Adrenal gland (tissue), 9 donors: ENCODE measurements at regions not wholly inside any gene's neighbourhood (a gene's known extent, or its start where the extent isn't known, plus 50 kb on each side); places are given as distances from the start of the nearest gene placed in this dataset.

ENCODE experiments used
- DNase-seq, 7 donors: peaks; one replicate each; pipeline ENCODE4 v3.0.0-alpha.2; 2019 to 2020
- H3K27ac ChIP-seq, 5 donors: fragments of 200-600 bp; sonication (generic) in 4 of 5; 1 replicate in 3 of 5; 2 replicates in 2 of 5; pipeline versions ENCODE4 v1.5.1 to v1.8.0; 2016 to 2020; ENCODE audit warnings: mild to moderate bottlenecking in 1 of 5
- H3K27me3 ChIP-seq: fragments of 200-600 bp; 2 replicates; pipeline ENCODE4 v1.8.0; 2021
- H3K36me3 ChIP-seq, 2 donors: fragments of 200-600 bp; replicated peaks in 1 of 2; 1 replicate in 1 of 2; 2 replicates in 1 of 2; pipeline versions ENCODE4 v1.5.1 to v1.8.0; 2018 to 2022
- H3K4me1 ChIP-seq, 2 donors: fragments of 200-600 bp; replicated peaks in 1 of 2; 1 replicate in 1 of 2; 2 replicates in 1 of 2; pipeline versions ENCODE4 v1.5.1 to v1.8.0; 2018 to 2021
- H3K4me3 ChIP-seq, 4 donors: fragments of 200-600 bp; sonication (generic) in 3 of 4; one replicate each; pipeline ENCODE4 v1.5.1; 2016 to 2018
- H3K9me3 ChIP-seq, 3 donors: fragments of 200-600 bp; sonication (generic) in 1 of 3; replicated peaks in 1 of 3; 1 replicate in 2 of 3; 2 replicates in 1 of 3; pipeline versions ENCODE4 v1.5.1 to v1.8.0; 2016 to 2021
- POLR2A ChIP-seq, 2 donors: fragments of 450-650 bp; IDR thresholded peaks; one replicate each; pipeline ENCODE4 v1.6.1; 2017; ENCODE audit warnings: antibody characterized with exemption in 2 of 2, mild to moderate bottlenecking in 2 of 2, moderate library complexity in 1 of 2
- WGBS, 4 donors: extraction: QIAGEN DNeasy Blood & Tissue Kit in 2 of 4; methylation state at CpG; one replicate each; pipeline versions ENCODE4 v1.1.5 to v1.1.7; 2013 to 2017; 5-methylcytosine and 5-hydroxymethylcytosine counted together
- intact Hi-C, 2 donors: fragments of 100-400 bp; cut with DNase I; formaldehyde crosslinking; loops; one replicate each; pipeline versions ENCODE4 v1.14.1 to v1.15.0; 2022 to 2023
- TF ChIP-seq, protein P1 (sequence below), 6 experiments: fragments of 450-650 bp in 4 of 6; fragments of 200-600 bp in 2 of 6; sonication (generic) in 1 of 6; IDR thresholded peaks; 1 replicate in 5 of 6; 2 replicates in 1 of 6; pipeline versions ENCODE4 v1.5.1 to v1.8.0; 2016 to 2021; ENCODE audit warnings: antibody characterized with exemption in 6 of 6, mild to moderate bottlenecking in 2 of 6, moderate library complexity in 1 of 6
- donor health status: healthy with polysubstance abuse.
- donor health status: Bipolar disorder and iron deficiency.
- donor health status: DM: yes; HTN: yes; CAD: no.
- donor health status: DM: no; HTN: no; CAD: no.
- donor health status: DM: no; HTN: no; CAD: no.

DNA sequence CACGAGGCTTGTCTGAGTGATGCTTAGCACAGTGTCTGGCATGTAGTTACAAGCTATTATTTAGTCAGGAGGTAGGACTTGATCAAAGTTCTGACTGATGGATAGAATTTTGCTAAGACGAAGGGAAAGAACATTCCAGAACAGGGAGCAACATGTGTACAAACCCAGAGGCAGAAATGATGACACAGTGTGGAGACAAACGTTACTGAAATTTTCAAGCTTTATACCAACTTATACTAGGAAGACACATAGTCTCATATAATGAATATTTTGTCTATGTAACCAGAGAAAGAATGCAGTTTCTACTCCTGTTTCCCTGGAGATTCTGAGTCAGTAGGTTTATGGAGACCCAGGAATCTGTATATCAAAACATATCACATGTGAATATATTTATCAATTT is 123.4 kb downstream of the FAM124B start:
- WGBS, 4 donors: 71 to 82% (median 78%) methylated on average over 3 of the region's 3 CpGs
- Histone ChIP-seq H3K9me3 (no peaks in the 10 kb centered on the region), H3K27me3 (no peaks in the 10 kb centered on the region), H3K4me3 (no peak overlapping the region), H3K4me1 (no peaks in the 10 kb centered on the region), H3K27ac (no peak overlapping the region), H3K36me3 (no peaks in the 10 kb centered on the region)
- intact Hi-C loops: no loop called here
- TF ChIP-seq POLR2A (IDR thresholded peaks at IDR 0.05): no peak
- TF ChIP-seq, protein P1, sequence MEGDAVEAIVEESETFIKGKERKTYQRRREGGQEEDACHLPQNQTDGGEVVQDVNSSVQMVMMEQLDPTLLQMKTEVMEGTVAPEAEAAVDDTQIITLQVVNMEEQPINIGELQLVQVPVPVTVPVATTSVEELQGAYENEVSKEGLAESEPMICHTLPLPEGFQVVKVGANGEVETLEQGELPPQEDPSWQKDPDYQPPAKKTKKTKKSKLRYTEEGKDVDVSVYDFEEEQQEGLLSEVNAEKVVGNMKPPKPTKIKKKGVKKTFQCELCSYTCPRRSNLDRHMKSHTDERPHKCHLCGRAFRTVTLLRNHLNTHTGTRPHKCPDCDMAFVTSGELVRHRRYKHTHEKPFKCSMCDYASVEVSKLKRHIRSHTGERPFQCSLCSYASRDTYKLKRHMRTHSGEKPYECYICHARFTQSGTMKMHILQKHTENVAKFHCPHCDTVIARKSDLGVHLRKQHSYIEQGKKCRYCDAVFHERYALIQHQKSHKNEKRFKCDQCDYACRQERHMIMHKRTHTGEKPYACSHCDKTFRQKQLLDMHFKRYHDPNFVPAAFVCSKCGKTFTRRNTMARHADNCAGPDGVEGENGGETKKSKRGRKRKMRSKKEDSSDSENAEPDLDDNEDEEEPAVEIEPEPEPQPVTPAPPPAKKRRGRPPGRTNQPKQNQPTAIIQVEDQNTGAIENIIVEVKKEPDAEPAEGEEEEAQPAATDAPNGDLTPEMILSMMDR (IDR thresholded peaks at IDR 0.05): no peak
- no peak for DNase-seq

DNA sequence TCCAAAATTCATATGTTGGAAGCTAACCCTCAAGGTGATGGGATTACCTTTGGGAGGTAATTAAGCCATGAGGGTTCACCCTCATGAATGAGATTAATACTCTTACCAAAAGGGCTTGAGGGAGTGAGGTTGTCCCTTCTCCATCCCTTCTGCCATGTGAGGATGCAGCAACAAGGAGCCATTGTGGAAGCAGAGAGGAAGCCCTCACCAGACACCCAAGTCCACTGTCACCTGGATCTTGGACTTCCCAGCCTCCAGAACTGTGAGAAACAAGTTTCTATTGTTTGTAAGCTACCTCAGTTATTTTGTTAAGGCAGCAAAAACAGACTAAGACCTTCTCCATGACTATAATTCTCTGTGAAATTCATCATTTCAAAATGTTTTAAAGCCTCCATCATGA is 125.7 kb downstream of the FAM124B start:
- Histone ChIP-seq H3K27ac (no peak overlapping the region), H3K36me3 (no peaks in the 10 kb centered on the region), H3K4me3 (no peak overlapping the region), H3K9me3 (no peaks in the 10 kb centered on the region), H3K4me1 (no peaks in the 10 kb centered on the region), H3K27me3 (no peaks in the 10 kb centered on the region)
- DNase-seq: no peak
- TF ChIP-seq POLR2A (IDR thresholded peaks at IDR 0.05): no peak
- TF ChIP-seq, protein P1 (IDR thresholded peaks at IDR 0.05): no peak
- intact Hi-C loops: no loop called here

DNA sequence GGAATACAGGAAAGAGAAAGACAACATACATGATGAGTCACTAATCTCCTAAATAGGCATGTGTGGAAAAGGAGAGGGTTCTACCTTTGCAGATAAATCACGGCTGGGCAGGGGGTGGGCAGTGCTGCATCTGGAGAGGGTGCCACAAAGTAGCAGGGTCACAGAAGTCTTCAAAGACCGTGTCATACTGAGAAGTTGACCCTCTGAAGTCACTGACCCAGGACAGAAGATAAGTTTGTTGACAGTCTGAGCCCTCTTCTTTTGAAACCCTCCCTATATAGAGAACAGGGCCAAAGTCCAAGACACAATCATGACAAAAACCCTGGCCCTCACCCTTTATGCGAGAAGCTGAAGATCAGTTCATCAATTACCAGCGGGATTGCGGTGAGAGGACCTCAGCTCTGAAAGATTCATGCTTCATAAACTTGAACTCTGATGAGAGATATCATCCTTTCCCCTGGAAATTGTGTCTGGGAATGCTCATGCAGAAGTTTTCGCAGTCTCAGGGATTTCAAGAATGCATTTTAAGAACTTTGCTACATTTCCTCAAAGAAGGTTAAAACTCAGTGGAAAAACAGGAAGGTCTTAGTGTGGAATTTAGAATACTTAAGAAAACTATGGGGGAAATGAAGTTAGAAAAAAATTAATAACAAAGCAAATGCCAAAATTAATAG is 129.5 kb downstream of the FAM124B start:
- Histone ChIP-seq H3K9me3 (no peaks in the 10 kb centered on the region), H3K4me3 (no peak overlapping the region), H3K27ac (no peak overlapping the region), H3K36me3 (no peaks in the 10 kb centered on the region), H3K27me3 (no peaks in the 10 kb centered on the region), H3K4me1 (no peaks in the 10 kb centered on the region)
- DNase-seq: no peak
- intact Hi-C loops: no loop called here
- WGBS, 4 donors: 50 to 76% (median 61%) methylated on average over 6 of the region's 6 CpGs
- TF ChIP-seq, protein P1 (IDR thresholded peaks at IDR 0.05): no peak
- TF ChIP-seq POLR2A (IDR thresholded peaks at IDR 0.05): no peak

DNA sequence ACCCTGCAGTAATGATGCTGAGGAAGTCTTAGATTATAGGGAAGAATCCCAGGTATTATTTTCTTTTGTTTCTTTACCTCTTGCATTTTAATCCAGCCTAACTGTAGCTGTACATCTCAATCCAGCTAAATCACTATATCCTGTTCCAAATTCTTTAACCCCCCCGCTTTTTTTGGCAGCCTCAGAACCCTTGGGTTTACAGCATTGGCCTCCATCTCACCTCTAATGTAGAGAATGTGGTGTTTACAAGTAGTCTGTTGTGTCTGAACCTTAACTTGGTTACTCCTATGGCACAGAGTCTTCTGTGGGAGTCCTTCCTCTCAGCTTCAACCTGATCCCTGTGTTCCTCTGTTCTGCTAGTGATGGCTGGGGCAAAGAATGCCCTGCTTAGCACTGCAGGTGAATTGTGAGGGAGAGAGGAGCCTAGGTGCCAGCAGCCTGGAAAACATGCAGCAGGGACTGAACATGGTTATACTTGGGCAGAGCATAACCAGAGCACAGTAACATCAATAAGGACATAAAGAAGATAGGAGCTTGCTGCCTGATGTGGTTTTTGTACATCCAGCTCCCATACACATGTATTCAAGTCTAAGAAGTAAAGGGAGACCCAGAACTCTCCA is 130.2 kb downstream of the FAM124B start:
- no peak overlapping the region for H3K4me3 ChIP-seq
- no peaks in the 10 kb centered on the region for H3K4me1 ChIP-seq
- TF ChIP-seq, protein P1 (IDR thresholded peaks at IDR 0.05): no peak
- no peak for TF ChIP-seq POLR2A (IDR thresholded peaks at IDR 0.05)
- H3K9me3 ChIP-seq: no peaks in the 10 kb centered on the region
- intact Hi-C loops: no loop called here
- no peak overlapping the region for H3K27ac ChIP-seq
- WGBS, 4 donors: 48 to 64% (median 54%) methylated on average over 1 of the region's 1 CpG
- H3K36me3 ChIP-seq: no peaks in the 10 kb centered on the region
- H3K27me3 ChIP-seq: no peaks in the 10 kb centered on the region
- DNase-seq: no peak
